Mucosa of descending colon (tissue), 3 donors: ENCODE measurements at regions not wholly inside any gene's neighbourhood (a gene's known extent, or its start where the extent isn't known, plus 50 kb on each side); places are given as distances from the start of the nearest gene placed in this dataset.

Experiments used
- ATAC-seq: fragments of 200-7000 bp; cut with Tn5 transposase; one replicate; pipeline ENCODE4 v1.9.1; 2020; ENCODE audit warnings: mild to moderate bottlenecking, moderate library complexity
- DNase-seq, 3 donors: peaks; one replicate each; pipeline ENCODE4 v3.0.0-alpha.2; 2020
- H3K36me3 ChIP-seq: fragments of 200-600 bp; one replicate; pipeline ENCODE4 v1.8.0; 2021; ENCODE audit warnings: low read depth, mild to moderate bottlenecking
- H3K4me1 ChIP-seq: fragments of 200-600 bp; one replicate; pipeline ENCODE4 v1.8.0; 2021; ENCODE audit warnings: low read depth, mild to moderate bottlenecking
- H3K4me3 ChIP-seq: fragments of 200-600 bp; one replicate; pipeline ENCODE4 v1.8.0; 2021; ENCODE audit warnings: mild to moderate bottlenecking
- H3K9me3 ChIP-seq: fragments of 200-600 bp; one replicate; pipeline ENCODE4 v1.8.0; 2021; ENCODE audit warnings: mild to moderate bottlenecking
- CTCF ChIP-seq: fragments of 200-600 bp; IDR thresholded peaks from one replicate; pipeline ENCODE4 v1.8.0; 2022; ENCODE audit warnings: antibody characterized with exemption, mild to moderate bottlenecking
- intact Hi-C, 2 donors: fragments of 100-400 bp; cut with DNase I in 1 of 2; cut with micrococcal nuclease in 1 of 2; formaldehyde crosslinking; loops; one replicate each; pipeline versions ENCODE4 v1.11.0 to v1.11.1; 2022; cut with DNase I, micrococcal nuclease
- donor health status: DM: no; HTN: no; CAD: no; lungs with moderate emphysema.
- donor health status: DM: no; HTN: no; CAD: no.
- donor health status: DM: no; HTN: yes; CAD: no.

DNA sequence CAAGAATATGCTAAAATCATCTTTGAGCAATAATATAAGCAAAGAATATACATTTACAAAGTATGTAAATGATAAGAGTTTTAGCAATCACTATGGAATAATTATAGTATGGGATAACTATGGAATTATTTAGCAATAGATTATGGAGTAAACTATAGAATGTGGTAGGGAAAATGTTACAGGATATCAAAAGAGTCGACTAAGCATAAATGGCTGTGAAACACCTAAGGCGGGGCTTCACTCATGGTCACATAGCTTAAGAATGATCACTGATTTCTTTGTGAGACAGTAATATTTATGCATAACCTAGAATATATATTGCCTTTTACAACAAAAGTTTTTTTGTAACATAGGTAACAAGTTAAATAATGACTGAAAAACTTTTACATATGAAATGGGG, 2049.7 kb downstream of the ARAP2 start:
- peaks cover 16% of the 10 kb centered on the region for H3K9me3 ChIP-seq
- H3K4me1 ChIP-seq = no peaks in the 10 kb centered on the region
- intact Hi-C loops = no loop called here
- H3K4me3 ChIP-seq = no peak overlapping the region
- DNase-seq (no peak), ATAC-seq (no peak)
- H3K36me3 ChIP-seq = no peaks in the 10 kb centered on the region
- TF ChIP-seq CTCF = no peak

- TF ChIP-seq CTCF = no peak
- Histone ChIP-seq H3K9me3 (peaks cover 10% of the 10 kb centered on the region), H3K4me3 (no peak overlapping the region), H3K36me3 (no peaks in the 10 kb centered on the region), H3K4me1 (no peaks in the 10 kb centered on the region)
- DNase-seq (no peak), ATAC-seq (no peak)
- intact Hi-C loops = no loop called here
These were observed 2047.9 kb downstream of the ARAP2 start for GRCh38 chr4:34196375-34196774.

DNA sequence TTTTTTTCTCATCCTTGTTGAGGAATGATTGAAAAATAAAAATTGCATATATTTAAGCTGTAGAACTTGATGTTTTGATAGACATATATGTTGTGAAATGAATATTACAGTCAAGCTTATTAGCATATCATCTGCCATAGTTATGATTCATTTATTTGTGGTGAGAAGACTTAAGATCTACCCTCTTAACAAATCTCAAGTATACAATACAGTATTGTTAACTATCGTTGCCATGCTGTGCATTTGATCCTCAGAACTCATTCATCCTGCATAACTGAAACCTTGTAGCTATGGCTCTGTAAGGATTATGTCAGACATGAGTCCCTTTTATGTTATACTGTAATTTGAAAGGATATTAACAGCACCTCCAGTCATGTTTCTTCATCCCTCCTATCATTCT, 2045.3 kb downstream of the ARAP2 start:
- DNase-seq (no peak), ATAC-seq (no peak)
- Histone ChIP-seq H3K4me1 (no peaks in the 10 kb centered on the region), H3K4me3 (no peak overlapping the region), H3K36me3 (no peaks in the 10 kb centered on the region), H3K9me3 (peaks cover 9% of the 10 kb centered on the region)
- no peak for TF ChIP-seq CTCF
- intact Hi-C loops = no loop called here

DNA sequence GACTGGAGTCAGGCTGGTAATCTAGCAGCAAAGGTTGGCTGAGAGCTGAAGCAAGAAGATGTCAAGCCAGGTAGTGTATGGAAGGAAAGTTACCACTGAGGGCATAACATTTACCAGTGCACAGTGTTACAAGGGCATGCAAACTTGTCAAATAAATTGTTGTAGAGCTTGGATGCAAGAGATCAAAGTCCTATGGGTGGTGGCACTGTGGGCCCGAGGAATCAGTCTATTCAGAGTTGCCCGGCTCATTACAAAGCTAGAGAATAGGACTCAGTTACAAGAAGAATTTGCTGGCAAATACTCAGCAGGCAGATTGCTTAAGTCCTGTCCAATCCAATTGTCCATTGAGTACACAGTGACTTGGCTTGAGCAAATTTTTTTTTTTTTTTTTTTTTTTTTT, 2043.8 kb downstream of the ARAP2 start:
- TF ChIP-seq CTCF = no peak
- H3K9me3 ChIP-seq = peaks cover 18% of the 10 kb centered on the region
- no peaks in the 10 kb centered on the region for H3K36me3 ChIP-seq
- intact Hi-C loops = no loop called here
- H3K4me1 ChIP-seq = no peaks in the 10 kb centered on the region
- DNase-seq (no peak), ATAC-seq (no peak)
- H3K4me3 ChIP-seq = no peak overlapping the region

DNA sequence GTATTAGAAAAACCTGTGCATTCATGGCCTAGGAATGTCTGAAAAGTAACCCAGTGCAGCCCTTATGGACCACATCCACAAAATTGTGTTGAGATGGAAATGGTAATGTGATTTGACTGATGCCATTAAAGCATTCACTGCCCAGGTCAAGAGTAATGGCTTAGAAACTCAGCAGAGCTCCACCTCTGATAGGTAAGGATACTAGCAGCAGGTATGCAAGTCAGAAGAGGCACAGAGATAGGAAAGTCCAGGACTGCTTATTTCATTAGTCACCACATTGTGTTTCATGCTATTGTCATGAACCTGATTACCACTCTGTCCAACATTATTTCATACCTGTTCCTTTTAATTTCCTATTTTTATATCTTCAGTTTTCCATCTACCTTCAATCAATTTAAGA, 2042.2 kb downstream of the ARAP2 start:
- no peak for DNase-seq
- no peaks in the 10 kb centered on the region for H3K36me3 ChIP-seq
- no peak for TF ChIP-seq CTCF
- H3K4me3 ChIP-seq = no peak overlapping the region
- no peak for ATAC-seq
- H3K9me3 ChIP-seq = peaks cover 23% of the 10 kb centered on the region
- no peaks in the 10 kb centered on the region for H3K4me1 ChIP-seq
- intact Hi-C loops = no loop called here

- Histone ChIP-seq H3K4me1 (no peaks in the 10 kb centered on the region), H3K4me3 (no peak overlapping the region), H3K9me3 (peaks cover 35% of the 10 kb centered on the region), H3K36me3 (no peaks in the 10 kb centered on the region)
- intact Hi-C loops = no loop called here
- no peak for TF ChIP-seq CTCF
- DNase-seq (no peak), ATAC-seq (no peak)
These were observed 2023.7 kb downstream of the ARAP2 start for GRCh38 chr4:34220601-34221000.
